ENCODE measurements at regions not wholly inside any gene's neighbourhood (a gene's known extent, or its start where the extent isn't known, plus 50 kb on each side); places are given as distances from the start of the nearest gene placed in this dataset.

DNA sequence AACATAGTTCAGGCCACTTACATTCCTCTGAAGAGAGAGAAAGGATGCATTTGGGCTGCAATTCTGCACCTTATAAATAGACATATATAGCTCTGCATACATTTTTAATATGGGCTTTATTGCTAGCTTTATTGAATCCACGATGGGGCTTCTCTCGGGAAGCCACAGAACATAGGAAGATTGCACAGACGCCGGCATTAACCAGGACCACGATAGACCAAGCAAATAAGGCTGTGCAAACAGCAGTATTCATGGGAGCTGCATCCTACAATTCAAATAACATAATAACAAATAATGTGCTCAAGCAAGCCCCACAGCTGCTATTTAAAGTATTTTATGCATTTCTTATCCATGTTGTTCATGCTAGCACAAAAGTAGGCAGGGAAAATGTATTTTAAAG, 432.3 kb downstream of the TMEM114 start:
- Histone ChIP-seq H3K27me3 (ENCODE audit: control insufficient read depth in 1 of 2, insufficient read depth in 2 of 2, low read length in 2 of 2) (no peaks in the 10 kb centered on the region), H3K36me3 (ENCODE audit: insufficient read depth, low read length) (no peaks in the 10 kb centered on the region), H3K4me3 (ENCODE audit: low read length) (no peak overlapping the region), H3K9me3 (ENCODE audit: control insufficient read depth in 1 of 2, insufficient read depth in 1 of 2, low read length in 2 of 2) (peaks cover 0 to 3% of the 10 kb centered on the region in 2 experiments), H3K27ac (ENCODE audit: low read depth in 1 of 2, low read length in 2 of 2) (no peak overlapping the region), H3K4me1 (ENCODE audit: insufficient read depth, low read length) (no peaks in the 10 kb centered on the region)
- TF ChIP-seq, protein P1, sequence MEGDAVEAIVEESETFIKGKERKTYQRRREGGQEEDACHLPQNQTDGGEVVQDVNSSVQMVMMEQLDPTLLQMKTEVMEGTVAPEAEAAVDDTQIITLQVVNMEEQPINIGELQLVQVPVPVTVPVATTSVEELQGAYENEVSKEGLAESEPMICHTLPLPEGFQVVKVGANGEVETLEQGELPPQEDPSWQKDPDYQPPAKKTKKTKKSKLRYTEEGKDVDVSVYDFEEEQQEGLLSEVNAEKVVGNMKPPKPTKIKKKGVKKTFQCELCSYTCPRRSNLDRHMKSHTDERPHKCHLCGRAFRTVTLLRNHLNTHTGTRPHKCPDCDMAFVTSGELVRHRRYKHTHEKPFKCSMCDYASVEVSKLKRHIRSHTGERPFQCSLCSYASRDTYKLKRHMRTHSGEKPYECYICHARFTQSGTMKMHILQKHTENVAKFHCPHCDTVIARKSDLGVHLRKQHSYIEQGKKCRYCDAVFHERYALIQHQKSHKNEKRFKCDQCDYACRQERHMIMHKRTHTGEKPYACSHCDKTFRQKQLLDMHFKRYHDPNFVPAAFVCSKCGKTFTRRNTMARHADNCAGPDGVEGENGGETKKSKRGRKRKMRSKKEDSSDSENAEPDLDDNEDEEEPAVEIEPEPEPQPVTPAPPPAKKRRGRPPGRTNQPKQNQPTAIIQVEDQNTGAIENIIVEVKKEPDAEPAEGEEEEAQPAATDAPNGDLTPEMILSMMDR (IDR thresholded peaks at IDR 0.05) = no peak
- Mint-ChIP-seq H3K27ac (no peak overlapping the region), H3K9me3 (peaks cover 11% of the 10 kb centered on the region), H3K36me3 (ENCODE audit: low read depth) (no peaks in the 10 kb centered on the region), H3K4me3 (no peak overlapping the region), H3K4me1 (ENCODE audit: low read depth) (no peaks in the 10 kb centered on the region), H3K27me3 (no peaks in the 10 kb centered on the region)
- intact Hi-C loops (cut with DNase I, micrococcal nuclease) = no loop called here
- DNase-seq (no peak), ATAC-seq (ENCODE audit: poor library complexity) (no peak)
- ChIA-PET POLR2A (no interaction called here), CTCF (no interaction called here)

DNA sequence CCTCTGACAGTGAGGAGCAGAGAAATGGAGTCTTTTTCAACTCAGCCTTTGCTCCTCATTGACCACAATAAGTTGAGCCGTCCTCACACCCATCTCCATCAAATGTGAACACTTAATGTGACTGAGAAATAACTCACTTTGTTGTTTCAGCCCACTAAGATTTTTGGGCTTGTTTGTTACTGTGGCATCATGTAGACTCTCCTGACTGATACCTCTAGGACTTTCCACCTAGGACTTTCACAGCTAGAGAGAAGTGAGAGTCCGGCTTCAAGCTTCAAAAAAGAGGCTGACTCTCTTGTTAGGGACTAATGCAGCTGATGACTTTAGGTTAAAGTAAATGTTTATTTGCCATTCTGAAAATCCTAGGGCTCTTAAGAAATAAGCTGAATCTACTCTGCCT, 435.0 kb downstream of the TMEM114 start:
- intact Hi-C loops (cut with DNase I, micrococcal nuclease) = no loop called here
- ChIA-PET POLR2A (no interaction called here), CTCF (no interaction called here)
- Mint-ChIP-seq H3K27ac (no peak overlapping the region), H3K4me1 (ENCODE audit: low read depth) (no peaks in the 10 kb centered on the region), H3K4me3 (no peak overlapping the region), H3K27me3 (no peaks in the 10 kb centered on the region), H3K9me3 (peaks cover 17% of the 10 kb centered on the region), H3K36me3 (ENCODE audit: low read depth) (no peaks in the 10 kb centered on the region)
- ATAC-seq (ENCODE audit: poor library complexity) (no peak), DNase-seq (no peak)
- TF ChIP-seq, protein P1 (IDR thresholded peaks at IDR 0.05) = no peak
- Histone ChIP-seq H3K4me1 (ENCODE audit: insufficient read depth, low read length) (no peaks in the 10 kb centered on the region), H3K4me3 (ENCODE audit: low read length) (no peak overlapping the region), H3K27ac (ENCODE audit: low read depth in 1 of 2, low read length in 2 of 2) (no peak overlapping the region), H3K27me3 (ENCODE audit: control insufficient read depth in 1 of 2, insufficient read depth in 2 of 2, low read length in 2 of 2) (no peaks in the 10 kb centered on the region), H3K9me3 (ENCODE audit: control insufficient read depth in 1 of 2, insufficient read depth in 1 of 2, low read length in 2 of 2) (peaks cover 3 to 5% of the 10 kb centered on the region in 2 experiments), H3K36me3 (ENCODE audit: insufficient read depth, low read length) (no peaks in the 10 kb centered on the region)

DNA sequence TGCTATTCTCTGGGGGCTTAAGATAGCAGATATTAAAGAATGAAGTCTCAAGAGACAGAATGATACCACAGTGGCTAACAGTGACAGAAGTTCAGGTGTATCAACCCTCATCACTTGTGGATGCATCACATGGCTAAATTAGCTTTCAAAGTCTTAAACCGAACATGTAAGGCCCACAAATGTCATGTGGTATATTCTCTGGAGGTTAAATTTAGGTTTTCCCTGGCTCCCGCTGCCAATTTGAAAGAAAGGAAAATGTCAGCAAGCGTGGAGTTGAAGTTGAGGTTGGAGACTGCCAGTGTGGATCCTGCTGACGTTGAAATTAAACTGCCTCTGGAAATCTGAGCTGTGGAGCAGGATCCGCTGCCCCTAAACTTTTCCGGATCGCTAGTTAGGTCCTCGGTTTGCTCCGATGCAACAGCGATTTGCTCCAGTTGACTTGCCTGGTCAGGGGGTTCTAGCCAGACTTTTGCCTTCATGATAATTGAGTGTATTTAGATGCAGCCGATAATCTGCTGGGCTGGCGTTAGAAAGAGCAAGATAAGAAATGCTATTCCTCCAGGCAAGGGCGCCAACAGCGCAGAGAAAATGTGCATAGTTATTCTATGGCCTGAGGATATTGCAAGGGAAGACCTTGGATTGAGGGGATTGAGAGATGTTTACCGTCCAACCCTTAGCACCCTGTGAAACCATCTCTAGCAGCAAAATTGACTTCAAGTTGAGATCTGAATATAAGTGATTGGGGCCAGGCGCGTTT, 443.9 kb downstream of the TMEM114 start:
- Mint-ChIP-seq H3K9me3 (peaks cover 9% of the 10 kb centered on the region), H3K4me1 (ENCODE audit: low read depth) (no peaks in the 10 kb centered on the region), H3K27me3 (no peaks in the 10 kb centered on the region), H3K4me3 (no peak overlapping the region), H3K36me3 (ENCODE audit: low read depth) (no peaks in the 10 kb centered on the region), H3K27ac (no peak overlapping the region)
- no peak for ATAC-seq (ENCODE audit: poor library complexity)
- Histone ChIP-seq H3K27me3 (ENCODE audit: control insufficient read depth in 1 of 2, insufficient read depth in 2 of 2, low read length in 2 of 2) (no peaks in the 10 kb centered on the region), H3K4me1 (ENCODE audit: insufficient read depth, low read length) (no peaks in the 10 kb centered on the region), H3K4me3 (ENCODE audit: low read length) (no peak overlapping the region), H3K27ac (ENCODE audit: low read depth in 1 of 2, low read length in 2 of 2) (no peak overlapping the region), H3K9me3 (ENCODE audit: control insufficient read depth in 1 of 2, insufficient read depth in 1 of 2, low read length in 2 of 2) (peaks cover 4 to 11% of the 10 kb centered on the region in 2 experiments), H3K36me3 (ENCODE audit: insufficient read depth, low read length) (no peaks in the 10 kb centered on the region)
- no peak for DNase-seq
- ChIA-PET POLR2A (no interaction called here), CTCF (no interaction called here)
- TF ChIP-seq, protein P1 (IDR thresholded peaks at IDR 0.05) = no peak
- intact Hi-C loops (cut with DNase I, micrococcal nuclease) = no loop called here

All from CD4-positive, alpha-beta T cell (primary cell).